Kidney capillary endothelial cell (primary cell): ENCODE measurements at regions not wholly inside any gene's neighbourhood (a gene's known extent, or its start where the extent isn't known, plus 50 kb on each side); places are given as distances from the start of the nearest gene placed in this dataset.
A peak's percentile ranks its signal among the peaks of the same experiment; 100 is the strongest.

Experiments used
- DNase-seq: peaks from one replicate; pipeline ENCODE4 v3.0.0-alpha.2; 2018; ENCODE audit warnings: low spot score

DNA sequence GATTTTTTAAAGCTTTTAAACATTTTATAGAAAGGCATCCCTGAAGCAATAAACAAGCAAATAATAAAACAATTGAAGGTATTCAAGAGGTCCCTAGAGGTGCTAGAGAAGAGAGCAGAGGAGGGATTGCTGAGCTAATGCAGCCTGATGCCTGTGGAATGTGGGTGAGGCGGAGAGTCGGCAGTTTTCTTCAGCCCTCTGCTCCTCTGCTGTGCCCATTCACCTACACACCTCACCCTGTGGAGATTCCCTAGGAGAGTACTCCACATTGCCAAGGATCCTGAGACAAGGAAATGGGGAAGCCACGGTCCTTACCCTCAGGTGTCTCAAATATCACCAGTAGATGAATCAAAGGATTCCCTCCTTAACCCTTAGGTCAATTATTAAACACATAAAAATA, 199.8 kb upstream of the POU3F2 start:
- no peak for DNase-seq

GRCh38 chr6:98635191-98635590, 199.2 kb upstream of the POU3F2 start:
- no peak for DNase-seq

GRCh38 chr6:98636941-98637340, 197.4 kb upstream of the POU3F2 start:
- DNase-seq, result no peak

DNA sequence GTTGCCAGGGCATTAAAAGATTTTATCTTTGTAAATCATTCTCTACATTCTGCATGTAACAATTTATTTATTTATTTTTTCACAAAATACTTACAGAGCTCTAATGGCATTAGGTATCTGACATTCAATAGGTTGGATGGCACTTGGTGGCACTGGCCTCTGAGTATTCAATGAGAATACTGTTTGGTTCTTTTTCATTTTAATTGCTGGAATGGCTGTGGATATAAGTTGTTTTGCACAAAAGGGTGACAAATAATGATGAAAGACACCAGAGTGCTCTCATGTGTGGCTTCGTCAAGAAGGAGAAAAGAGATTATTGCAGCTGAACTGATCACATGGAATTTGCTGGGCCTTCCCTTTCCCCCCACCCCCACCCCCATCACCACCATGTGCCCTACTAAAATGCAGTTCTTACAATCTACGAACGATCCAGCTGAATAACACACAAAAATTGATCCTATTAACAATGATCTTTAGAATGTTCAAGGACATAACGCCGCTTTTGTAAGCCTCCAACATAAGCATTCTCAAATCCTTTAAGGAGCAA, 195.2 kb upstream of the POU3F2 start:
- DNase-seq, result no peak

DNA sequence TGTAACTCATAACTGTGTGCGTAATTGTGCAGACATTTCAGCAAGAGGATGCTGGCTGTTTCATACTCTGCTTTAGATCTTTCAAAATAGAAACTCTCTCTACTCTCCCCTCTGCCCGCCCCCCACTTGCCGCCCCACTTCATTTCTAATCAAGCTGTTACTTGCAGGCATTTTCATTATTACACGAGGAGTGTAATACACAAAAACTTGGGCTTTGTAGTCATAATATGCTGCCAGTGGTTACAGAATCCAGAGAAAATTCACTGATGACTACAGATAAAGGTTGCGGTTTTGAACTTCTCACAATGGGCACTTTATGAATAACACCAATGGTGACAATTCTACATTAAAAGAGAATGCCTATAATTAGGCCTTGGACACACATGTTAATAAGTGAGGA, 194.0 kb upstream of the POU3F2 start:
- no peak for DNase-seq

DNA sequence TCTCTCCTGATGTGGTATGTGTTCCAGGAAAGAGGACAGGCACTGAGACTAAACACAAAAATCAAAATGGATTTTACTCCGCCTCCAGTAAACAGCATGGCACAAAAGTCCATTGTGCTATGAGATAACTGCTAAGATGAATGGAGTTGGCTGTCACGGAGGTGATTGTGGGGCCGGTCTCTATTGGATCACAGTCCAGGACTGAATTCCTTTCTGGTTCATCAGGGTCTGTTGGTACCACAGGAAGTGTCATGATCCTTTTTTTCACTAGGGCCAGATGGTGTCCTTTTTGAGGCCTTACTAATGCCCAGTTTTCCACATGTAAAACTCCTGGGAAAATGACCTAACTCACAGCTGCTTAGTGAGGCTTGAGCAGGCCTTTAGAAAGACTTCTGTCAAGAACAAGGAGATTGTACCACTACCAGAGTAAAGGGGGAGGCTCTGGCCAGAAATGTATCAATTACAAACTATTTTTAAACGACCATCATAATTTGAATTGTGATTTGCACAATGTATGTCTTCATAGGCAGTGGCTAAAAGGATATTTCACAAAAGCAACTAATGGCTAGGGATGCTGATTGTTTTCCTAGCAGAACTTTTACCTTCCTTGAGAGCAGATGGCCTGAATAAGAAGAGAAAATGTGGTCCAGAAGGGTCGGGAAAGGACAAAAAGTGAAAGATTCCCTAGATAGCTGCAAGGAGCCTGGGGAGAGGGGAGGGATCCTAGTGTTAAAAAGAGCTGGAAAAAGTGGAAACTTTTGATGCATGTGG, 192.2 kb upstream of the POU3F2 start:
- DNase-seq, result no peak

DNA sequence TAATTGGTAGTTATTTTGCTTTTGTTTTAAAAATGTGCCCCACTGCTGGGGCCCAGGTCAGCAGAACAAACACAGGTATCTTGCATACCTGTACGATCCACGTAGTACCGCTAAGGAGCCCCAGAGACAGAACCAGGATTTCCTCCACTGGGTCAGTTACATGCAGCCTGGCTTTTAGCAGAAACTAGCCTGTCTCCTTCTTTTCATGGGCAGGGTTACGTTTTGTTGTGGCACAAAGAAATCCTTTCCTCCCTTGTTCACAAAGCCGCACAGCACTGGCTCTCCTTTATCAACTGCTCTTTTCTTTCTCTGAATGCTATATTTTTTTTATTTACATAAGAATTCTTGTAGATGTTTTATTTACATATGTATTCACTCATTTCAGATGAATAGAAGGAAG, 190.3 kb upstream of the POU3F2 start:
- DNase-seq, result no peak

GRCh38 chr6:98648211-98648914, 186.0 kb upstream of the POU3F2 start:
- no peak for DNase-seq

DNA sequence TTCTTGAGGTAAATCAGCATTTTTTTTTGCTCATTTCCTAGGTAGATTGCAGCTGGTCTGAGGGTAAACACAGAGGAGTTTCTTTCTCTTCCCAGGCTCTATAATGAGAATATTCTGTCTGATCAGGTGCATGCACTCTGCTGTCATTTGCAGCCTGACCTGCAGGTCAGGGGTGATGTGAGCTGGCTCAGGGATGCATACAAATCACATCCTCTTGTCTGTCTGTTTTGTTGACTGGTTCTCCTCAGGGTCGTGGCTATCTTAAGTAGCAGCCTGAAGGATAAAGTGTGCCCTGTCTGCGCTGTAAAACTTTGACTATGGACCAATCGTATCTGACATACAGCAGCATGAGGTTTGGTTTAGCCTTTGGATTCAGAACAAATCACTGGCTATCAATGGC, 183.4 kb upstream of the POU3F2 start:
- no peak for DNase-seq

GRCh38 chr6:98653179-98653578, 181.2 kb upstream of the POU3F2 start:
- no peak for DNase-seq

- peak; percentile 23 for DNase-seq
Observed at GRCh38 chr6:98657764-98658163, 176.6 kb upstream of the POU3F2 start.

GRCh38 chr6:98669371-98669770, 165.0 kb upstream of the POU3F2 start:
- DNase-seq, result no peak

DNA sequence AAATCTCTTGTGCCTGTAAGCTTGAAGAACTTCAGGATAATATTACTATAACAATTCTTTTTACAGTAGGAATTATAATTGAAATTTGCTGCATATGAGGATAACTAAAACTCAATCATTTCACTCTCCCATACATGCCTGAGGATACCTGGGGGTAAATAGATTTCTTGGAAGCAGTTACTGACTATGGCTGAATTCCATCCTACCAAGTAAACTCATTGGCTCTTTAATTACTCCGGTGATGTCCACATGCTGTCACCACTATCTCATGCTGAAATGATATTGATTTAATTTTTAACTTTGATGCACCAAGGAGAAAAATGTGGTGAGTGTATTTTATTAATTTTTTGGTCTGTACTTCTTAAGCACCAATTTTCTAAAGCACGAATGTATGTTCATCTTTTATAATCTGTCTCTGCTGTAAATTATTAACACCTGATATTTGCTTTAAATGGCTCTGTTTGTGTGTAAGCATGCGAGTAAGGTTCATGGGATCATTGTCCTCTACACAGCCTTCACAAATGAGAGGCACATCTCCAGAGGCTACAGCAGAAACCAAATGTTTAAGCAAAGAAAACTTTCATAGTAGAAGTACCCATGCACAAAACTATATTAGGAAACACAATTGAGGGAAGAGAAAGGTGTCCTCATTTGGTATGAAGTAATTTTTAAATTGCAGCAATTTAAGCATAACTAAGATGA, 164.2 kb upstream of the POU3F2 start:
- no peak for DNase-seq

- no peak for DNase-seq
Observed at GRCh38 chr6:98672681-98673475, 161.5 kb upstream of the POU3F2 start.

DNA sequence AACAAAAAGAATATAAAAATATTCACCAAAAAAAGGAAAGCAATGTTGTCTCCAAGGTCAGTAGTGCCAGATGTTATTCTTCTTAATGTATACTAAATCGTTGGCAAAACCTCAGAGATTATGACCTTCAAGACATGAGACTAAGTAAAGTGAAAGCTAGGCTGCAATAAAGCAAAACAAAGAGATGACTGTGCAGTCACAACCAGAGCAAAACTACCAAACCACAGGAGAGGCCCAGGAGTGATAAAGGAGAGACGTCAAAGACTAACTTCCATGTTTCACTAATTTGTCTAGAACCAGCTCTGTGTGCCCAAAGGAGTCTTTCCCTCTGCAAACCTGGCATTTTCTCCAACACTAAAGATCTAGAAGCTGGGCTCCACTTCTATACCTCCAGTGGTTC, 155.9 kb upstream of the POU3F2 start:
- DNase-seq, result no peak

- no peak for DNase-seq
Observed at GRCh38 chr6:98686008-98686601, 148.3 kb upstream of the POU3F2 start.

- no peak for DNase-seq
Observed at GRCh38 chr6:98687752-98688151, 146.6 kb upstream of the POU3F2 start.

DNA sequence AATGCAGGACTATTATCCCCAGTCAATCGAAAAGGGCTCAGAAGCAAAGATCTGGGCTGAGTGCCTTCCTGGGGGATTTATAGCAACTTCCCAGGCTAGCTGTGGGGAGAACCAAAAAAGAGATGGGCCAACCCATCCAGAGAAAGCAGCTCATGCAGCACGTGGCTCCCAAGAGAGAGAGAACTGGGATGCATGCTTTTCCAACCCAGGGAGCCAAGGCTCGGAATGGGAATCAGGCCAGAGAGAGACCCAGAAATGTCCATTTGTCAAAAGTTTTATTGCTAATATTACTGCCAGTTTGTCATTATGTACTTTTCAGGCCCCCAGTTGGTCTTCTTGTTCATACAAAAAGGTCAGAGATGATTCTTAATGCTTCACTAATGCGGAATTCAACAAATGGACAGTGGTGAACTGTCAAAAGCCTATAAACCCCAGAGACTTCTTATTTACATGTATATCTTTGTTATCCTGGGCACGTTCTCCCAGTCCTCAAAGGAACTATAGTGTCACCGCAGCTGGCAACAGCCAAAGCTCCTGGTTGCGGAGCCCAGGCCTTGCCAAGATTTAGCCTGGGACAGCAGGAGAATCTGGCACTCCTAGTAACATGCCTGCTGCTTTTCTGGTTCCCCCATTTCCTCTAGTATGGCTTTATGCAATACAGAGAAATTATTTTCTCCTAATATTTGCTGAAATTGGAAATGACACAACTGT, 139.1 kb upstream of the POU3F2 start:
- no peak for DNase-seq

DNA sequence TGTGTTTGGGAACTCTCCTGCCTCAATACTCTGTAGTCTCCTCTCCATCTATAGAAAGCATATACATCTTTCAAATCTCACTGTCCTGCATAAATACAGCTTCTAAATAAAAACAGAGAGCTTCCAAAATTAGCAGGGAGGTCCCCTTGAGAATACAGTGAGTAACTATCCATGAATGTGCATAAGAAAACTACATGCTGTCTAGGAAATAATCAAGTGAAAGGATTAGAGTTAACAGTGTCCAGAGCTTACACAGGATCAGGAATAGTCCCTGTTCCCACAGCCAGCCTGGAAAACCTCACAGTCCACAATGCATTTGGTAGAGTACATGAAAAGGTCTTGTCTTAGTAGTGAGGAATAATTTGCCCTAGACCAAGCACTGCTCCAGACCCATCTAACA, 123.0 kb upstream of the POU3F2 start:
- no peak for DNase-seq

- no peak for DNase-seq
Observed at GRCh38 chr6:98716341-98716740, 118.0 kb upstream of the POU3F2 start.

DNA sequence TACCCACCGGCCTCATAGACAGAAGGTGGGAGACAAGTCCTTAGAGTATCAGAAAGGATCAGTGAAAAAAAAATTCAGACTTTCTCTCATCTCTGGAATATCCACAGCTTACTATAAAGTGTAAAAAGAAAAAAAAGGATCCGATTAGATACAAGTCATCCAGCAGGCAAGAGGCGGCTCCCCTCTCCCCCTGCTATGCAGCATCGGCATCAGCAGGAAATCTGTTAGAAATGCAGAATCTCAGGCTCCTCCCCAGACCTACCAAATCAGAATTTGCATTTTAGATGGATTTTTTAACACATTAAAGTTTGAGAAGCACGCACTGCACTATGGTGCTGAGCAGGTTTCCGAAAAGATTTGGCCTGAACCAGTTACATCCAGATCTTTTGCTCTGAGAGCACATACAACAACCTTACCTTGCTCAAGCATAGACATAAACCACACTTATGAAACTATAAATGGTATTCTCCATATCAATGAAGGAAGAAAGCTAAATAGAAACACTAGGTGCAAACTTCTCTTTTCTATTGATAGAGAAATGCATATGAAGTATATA, 117.0 kb upstream of the POU3F2 start:
- no peak for DNase-seq
